HG03159 (cell line): ENCODE measurements at regions not wholly inside any gene's neighbourhood (a gene's known extent, or its start where the extent isn't known, plus 50 kb on each side); places are given as distances from the start of the nearest gene placed in this dataset.
"Not testable (repeated sequence)": the region's sequence is repeated elsewhere in the genome, so short reads cannot be mapped to it uniquely, and the experiment has no call there.

ENCODE experiments used
- ATAC-seq: cut with Tn5 transposase; IDR thresholded peaks from one replicate; pipeline ENCODE4 v1.9.1; 2021; ENCODE audit warnings: mild to moderate bottlenecking, moderate library complexity; ENCODE audit not compliant: unreplicated experiment

DNA sequence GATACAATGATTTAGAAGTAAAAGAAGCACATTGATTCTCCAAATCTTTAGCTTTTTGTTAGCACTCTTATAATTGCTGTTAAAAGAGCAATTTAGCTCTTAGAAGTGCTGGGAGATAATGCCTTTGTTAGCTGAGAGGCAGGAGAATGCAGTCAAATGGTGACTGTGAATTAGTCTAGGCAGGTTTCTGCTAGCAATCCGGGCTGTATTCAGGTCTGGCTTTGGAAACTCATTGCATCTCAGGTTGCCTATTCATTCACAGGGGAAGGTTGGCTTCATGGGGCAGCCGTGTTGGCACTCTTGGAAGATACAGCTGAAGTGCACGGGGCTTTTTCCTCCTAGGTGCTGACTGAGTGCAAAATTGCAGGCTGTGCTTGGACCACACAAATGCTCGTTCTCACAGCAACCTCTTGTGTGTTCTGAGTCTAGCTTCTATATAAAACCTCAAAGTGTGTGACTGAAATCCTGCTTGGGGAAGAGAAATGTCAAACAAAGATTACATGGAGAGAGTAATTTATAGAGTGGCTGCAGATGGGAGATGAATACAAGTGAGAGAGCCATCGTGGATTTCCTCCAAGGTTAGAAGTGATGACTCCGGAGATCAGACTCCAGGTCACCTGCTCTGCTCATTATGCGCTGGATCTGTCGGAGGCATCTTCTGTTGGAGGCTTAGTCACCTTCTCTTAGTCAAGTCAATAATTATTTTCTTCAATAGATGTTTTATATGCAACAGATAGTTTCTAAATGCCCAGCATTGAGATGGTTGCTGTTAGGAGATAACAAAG lies 167.8 kb downstream of the PMAIP1 start:
- no peak for ATAC-seq

DNA sequence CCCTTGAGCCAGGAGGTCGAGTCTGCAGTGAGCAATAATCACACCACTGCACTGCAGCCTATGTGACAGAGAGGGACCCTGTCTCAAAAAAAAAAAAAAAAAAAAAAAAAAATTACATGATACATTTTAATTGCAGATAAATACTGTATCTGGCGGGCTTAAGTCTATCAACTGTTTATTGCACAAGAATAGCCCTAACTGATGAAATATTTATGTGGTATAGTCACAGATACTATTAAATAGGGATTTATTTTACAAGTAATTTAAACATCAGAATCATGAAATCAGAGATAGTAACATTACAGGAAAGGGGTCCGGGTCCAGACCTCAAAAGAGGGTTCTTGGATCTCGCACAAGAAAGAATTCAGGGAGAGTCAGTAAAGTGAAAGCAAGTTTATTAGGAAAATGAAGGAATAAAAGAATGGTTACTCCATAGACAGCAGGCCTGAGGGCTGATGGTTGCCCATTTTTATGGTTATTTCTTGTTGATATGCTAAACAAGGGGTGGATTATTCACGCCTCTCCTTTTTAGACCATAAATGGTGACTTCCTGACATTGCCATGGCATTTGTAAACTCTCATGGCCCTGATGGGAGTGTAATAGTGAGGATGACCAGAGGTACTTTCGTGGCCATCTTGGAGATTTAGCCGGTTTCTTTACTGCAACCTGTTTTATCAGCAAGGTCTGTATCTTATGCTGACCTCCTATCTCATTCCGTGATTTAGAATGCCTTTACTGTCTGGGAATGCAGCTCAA lies 166.6 kb downstream of the PMAIP1 start:
- no peak for ATAC-seq

DNA sequence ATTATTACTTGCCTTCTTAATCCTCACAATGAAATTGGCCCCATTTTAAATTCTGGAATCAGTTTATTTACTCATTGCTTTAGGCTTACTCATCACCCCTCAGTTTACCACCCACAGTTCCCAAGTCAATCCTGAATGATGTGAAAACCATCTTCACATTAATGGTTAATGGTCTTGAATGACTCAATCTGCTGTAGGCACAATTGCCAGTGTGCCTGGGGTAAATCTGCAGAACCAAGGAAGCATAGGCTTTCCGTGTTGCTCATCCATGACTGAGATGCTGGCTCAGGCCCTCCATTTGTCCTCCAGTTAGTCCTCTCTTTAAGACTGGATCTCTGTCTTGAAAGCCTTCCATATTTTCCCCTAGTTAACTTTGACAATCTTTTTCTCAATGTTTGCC lies 164.5 kb downstream of the PMAIP1 start:
- ATAC-seq, result no peak

DNA sequence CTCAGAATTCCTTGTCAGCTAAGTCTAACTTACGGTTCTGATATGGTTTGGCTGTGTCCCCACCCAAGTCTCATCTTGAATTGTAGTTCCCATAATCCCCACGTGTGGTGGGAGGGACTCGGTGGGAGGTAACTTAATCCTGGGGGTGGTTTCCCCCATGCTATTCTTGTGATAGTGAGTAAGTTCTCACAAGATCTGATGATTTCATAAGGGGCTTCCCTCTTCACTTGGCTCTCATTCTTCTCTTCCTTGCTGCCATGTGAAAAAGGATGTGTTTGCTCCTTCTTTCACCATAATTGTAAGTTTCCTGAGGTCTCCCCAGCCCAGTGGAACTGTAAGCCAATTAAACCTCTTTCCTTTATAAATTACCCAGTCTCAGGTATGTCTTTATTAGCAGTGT lies 163.0 kb downstream of the PMAIP1 start:
- not testable (repeated sequence) for ATAC-seq

DNA sequence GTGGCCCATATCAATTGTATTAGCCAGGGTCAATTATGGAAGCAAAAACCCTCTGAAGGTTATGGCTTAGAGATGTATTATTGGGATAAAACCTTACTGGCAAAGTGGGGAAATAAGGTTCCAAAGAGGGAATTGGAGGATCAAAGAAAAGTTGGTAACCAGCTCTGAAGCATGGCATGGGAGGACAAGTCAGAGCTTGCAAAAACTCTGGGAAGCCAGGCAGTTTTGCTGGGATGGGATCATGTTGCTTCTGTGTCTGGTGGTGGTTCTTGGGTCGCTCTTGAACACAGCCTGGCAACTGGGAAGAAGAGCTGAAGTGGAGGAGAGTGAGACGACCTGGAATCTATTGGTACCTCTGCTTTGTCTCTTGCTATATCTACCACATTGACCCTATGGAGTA lies 162.6 kb downstream of the PMAIP1 start:
- no peak for ATAC-seq

DNA sequence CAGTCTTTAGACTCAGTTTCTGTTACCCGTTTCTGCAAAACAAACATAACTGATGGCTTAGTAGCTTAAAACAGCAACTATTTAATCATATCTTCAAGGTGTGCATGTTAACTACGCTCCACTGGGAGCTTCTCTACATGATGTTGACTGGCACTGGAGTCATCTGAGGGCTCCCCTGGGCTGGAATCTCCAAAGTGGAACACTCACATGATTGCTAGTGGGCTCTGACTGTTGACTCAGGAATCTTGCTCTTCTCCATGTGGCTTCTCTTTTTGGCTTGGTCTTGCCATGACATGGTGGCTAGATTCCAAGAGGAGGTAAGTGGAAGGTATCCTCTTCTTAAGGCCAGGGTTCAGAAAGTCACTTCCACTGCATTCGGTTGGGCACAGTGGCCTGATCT lies 160.8 kb downstream of the PMAIP1 start:
- ATAC-seq, result no peak

DNA sequence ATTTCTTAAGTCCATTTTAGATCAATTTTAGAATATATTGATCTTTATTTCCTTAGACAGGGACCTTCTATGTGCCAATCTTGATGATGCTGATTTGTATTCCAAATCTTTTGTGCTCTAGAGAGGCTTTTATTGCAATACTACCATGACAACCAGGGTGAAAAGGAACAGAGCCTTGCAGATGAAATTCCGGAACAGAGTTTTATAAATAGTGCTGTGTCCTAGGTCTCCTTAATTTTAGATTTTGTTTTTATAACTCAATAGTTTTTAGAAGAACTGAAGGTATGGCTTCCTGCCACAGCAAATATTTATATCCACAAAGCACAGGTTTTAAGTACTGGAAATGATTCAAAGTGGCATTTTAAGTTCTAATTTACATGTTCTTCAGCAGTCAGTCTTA lies 160.2 kb downstream of the PMAIP1 start:
- no peak for ATAC-seq

DNA sequence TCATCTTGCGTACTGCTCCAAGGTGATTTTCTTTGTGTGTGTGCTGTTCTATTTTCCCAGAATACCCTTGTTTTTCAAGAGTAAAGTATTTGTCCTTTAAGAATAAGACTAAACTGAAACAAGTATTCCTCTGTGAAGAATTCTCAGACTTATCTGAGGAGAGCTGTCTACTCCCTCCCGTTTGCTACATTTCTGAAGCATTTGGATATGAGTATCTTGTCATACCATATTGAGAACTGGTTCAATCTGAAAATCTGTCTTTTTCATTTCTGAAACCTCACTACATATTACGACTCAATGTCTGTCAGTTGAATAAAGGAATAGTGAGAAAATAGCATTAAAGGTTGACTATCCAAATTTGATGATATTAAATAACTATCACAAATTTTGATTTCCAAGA lies 159.4 kb downstream of the PMAIP1 start:
- ATAC-seq, result no peak

DNA sequence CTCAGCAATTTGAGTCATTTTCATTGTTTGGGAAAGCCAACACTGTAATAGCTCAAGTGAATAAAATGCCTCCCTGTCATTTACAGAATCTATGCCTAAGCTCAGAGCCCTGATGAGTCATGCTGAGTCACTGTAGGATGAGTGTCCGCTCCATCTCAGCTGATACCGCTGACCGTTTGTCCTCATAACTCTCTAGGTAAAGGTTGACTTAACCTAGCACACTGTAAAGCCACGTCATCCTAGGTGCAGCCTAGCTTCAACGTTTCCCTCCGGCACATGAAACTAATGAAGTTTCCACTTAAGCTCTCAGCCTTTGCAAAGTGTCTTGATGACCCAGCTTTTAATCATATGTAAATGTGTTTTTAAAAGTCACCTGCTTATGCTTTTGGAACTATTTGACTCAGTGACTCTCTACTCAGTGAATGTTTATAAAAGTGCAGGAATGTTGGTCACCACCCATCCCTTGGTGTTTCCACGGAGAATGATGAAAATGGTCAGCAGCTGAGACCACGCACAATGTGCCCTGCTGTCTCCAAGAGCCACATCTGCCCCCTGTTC lies 154.0 kb downstream of the PMAIP1 start:
- no peak for ATAC-seq

DNA sequence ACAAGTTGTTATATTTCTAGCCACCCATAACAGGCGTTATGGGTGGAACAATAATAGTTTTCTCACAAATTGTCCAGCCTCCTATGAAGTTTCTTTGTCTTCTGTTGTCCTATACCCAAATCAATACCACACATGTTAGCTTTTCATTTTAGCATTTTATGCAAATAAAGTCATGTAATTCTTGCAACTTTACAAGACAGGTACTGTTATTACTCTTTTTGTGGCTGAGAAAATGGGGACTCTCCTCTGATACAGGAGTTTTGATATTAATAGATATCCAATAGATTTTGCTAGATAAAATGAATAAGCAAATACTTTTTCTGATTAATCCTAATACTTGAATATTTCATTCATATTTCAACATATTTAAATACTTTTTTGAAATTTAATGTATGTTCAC lies 151.0 kb downstream of the PMAIP1 start:
- ATAC-seq, result no peak

DNA sequence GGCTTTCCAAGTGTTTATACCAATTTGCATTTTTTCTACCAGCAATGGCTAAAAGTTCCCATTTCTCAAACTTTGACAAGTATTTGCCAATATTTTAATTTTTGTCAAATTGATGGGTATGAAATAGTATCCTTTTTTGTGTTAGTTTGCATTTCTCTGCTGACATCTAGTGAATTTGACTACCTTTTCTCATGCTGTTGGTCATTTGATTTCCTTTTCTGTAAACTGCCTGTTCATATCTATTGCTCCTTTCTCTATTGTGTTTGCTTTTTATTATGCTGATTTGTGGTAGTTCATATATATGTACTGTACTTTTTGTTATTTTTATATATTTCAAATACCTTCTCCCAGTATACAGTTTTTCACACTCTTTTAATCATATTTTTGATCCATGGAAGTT lies 149.4 kb downstream of the PMAIP1 start:
- no peak for ATAC-seq

DNA sequence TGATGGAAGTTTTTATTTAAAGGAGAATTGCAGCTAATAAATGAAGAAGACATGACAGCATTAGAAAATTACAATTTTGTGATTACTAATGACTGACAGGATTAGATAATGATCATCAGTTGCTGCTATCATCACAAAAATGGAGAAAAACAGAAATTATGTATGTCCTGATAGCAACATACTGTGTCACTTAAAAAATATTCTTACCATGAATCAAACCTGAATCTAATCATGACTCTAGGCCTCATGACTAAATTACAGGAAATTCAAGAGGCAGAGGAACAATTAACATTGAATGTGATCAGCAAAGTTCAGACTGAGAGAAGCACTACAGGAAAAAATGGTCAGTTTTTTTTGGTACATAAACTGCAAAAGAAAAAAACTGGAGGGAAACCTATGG lies 147.8 kb downstream of the PMAIP1 start:
- no peak for ATAC-seq

DNA sequence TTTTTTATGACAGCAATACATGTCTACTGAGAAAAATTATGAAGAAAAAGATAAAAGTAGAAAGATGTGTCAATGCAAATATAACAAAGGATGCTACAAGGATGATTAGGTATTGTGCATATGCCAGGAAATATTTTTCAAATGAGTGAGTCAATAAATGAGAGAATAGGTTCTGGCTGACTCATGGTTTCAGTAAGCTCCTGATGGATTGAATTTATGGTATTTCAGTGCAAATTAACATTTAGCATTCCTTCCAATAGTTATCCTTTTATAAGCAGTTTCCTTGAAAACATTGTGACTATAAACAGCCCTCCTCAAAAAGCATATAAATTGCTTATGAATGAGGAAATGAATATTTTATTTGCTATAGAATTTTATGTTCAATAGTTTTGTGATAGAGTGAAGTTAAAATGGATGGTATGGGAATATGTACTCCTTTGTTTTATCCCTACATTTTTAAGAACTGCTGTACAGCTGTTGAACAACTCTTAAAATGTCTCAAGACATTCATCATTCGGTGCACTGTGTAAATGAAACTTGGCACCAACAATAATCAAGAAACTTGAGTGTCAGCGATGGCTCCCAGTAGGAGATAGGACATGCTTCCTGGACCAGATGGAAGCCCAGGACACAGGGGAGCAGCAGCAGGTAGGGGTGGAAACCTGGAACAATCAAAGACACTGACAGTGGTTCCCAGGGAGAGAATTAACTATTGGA lies 144.7 kb downstream of the PMAIP1 start:
- ATAC-seq, result no peak

DNA sequence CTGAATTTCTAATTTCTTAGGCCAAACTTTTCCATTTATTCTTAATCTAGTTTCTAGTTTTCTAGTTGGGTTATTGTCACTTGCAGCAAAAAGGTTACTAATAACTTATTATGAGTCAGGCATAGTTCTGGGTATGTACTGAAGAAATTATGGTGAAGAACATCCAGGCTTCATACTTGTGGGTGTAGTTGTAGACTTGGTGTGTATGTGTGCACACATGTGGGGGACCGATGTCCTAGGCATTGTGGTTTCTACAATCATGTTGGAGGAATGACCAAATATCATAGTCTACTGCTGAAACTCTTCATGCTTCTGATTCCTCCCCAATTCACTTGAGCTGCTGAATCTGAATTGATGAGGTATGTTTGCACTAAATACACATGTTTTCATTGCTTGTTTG lies 141.2 kb downstream of the PMAIP1 start:
- no peak for ATAC-seq

DNA sequence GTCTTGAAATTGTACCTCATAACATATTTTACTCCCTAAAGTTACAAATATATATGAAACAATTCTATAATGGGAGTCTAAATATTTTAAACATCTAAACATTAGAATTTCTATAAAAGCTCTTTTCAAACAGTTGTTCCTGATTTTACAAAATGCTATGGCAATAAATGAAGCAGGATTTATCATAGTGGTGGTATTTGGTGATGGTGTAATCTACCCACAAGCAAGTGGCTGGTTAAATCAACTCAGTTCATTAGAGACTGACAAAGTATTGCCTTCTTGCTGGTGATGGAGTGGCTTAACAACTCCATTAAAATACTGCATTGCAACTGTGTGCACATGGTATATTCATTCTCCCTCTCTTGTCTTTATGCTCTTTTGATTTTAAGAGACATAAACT lies 138.9 kb downstream of the PMAIP1 start:
- no peak for ATAC-seq

DNA sequence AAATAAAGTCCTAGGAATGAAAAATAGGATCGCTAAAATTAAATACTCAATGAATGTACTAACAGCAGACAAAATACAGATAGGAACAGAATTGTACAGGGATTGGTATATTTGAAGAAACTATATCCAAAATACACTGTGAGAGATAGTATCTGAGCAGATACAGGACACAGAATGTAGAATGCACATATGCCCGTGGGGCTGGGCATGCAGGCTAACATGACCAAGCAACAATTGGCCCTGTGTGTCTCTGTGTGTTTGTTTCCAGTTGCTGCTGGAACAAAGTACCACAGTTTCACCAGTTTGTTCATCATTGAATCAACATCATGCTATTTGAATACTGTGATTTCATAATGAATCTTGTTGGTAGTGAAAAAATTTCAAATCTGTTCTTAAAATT lies 127.6 kb downstream of the PMAIP1 start:
- ATAC-seq, result no peak

DNA sequence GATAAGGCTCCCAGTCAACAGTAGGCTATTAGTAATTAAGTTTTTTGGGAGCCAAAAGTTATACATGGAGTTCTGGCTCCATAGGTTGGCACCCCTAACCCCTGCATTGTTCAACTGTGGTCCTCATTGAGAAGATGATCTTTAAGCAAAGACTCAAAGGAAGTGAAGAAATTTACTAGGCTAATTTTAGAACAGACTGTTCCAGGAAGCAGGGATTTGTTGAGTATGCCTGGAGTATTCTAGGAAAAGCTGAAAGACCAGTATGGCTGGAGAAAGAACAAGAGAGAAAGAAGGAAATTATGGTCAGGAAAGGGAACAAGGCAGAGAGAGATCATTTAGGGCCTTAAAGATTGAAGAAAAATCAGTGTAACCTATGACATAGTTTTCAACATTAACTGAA lies 125.1 kb downstream of the PMAIP1 start:
- no peak for ATAC-seq

DNA sequence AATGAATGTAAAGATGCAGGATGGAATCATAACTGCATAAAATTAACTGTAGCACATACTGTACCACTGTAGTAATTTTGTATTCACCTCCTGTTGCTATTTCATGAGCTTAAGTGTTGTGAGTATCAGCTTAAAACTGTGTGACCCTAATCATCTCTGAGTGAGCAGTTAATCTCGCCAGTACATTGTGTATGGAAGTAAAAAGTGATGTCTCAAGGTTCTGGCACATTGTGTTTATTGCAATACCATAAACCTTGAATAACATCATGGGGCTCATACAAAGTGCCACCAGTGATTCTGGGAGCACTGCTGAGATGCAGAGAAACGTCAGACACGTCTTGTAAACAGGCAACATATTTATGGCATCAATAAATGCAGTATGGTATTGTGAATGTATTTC lies 124.5 kb downstream of the PMAIP1 start:
- no peak for ATAC-seq

DNA sequence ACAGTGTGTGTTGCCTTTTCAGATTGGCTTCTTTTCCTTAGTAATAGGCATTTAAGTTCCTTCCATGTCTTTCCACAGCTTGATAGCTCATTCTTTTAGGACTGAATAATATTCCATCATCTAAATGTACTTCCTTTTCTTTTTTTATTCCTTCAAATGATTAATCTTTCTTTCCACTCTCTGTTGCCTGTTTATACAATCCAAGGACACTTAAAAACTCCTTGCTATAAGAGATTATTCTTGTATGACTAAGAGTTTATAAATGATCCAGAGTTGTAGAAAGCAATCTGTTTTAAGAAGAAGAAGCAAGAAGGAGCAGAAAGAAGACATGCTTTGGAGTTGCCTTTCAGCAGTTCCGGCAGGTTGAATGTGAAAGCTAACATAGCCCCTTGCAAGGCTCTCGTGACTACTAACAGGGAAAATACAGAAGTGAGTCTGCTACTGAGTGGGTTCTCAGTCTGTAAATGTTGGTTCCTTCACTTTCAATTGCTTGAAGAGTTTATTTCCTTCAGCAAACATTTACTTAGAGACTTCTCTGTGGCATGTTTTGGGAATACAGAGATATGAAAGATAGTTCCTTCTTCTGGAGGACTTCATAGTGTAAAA lies 123.0 kb downstream of the PMAIP1 start:
- no peak for ATAC-seq

DNA sequence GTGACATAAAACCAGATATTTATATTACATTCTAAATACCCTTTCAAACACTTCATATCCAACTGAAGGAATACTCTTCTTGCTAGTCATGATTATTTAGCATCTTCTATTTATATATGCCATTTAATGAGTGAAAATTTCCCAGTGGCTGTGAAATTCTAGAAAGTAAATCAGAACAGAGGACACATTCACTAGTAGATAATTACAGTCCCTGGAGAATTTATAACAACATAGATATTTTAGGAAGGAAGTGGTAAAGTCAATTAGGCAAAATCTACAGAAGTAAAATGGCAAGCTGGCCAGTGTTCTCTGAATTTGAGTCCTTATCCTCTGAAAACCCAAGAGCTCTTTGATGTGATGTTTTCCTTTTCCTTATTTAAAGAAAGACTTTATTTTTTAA lies 121.8 kb downstream of the PMAIP1 start:
- no peak for ATAC-seq
